ENCODE measurements at regions not wholly inside any gene's neighbourhood (a gene's known extent, or its start where the extent isn't known, plus 50 kb on each side); places are given as distances from the start of the nearest gene placed in this dataset.

- no peak overlapping the region for H3K4me3 ChIP-seq
- H3K9me3 ChIP-seq = no peaks in the 10 kb centered on the region
- DNase-seq = no peak
- no peak for TF ChIP-seq CTCF (IDR thresholded peaks at IDR 0.05)
- TF ChIP-seq EP300 (IDR thresholded peaks at IDR 0.05) = no peak
- no peak for TF ChIP-seq POLR2A (IDR thresholded peaks at IDR 0.05)
- no peak for TF ChIP-seq POLR2AphosphoS5 (IDR thresholded peaks at IDR 0.05)
- H3K27ac ChIP-seq = no peak overlapping the region
- H3K36me3 ChIP-seq = no peaks in the 10 kb centered on the region
- ATAC-seq (ENCODE audit: low FRiP score in 2 of 2) = no peak
- no peaks in the 10 kb centered on the region for H3K27me3 ChIP-seq
- WGBS, 2 donors = 66 to 73% methylated on average over 4 to 6 of the region's 6 CpGs
- H3K4me1 ChIP-seq = peaks cover 0 to 3% (median 0%) of the 10 kb centered on the region in 4 donors
Observed at GRCh38 chr1:11342621-11343032, 69.6 kb downstream of the UBIAD1 start.

GRCh38 chr1:11345971-11346715 lies 73.1 kb downstream of the UBIAD1 start:
- Histone ChIP-seq H3K36me3 (no peaks in the 10 kb centered on the region), H3K4me1 (no peaks in the 10 kb centered on the region), H3K27me3 (no peaks in the 10 kb centered on the region), H3K4me3 (no peak overlapping the region), H3K27ac (no peak overlapping the region), H3K9me3 (no peaks in the 10 kb centered on the region)
- TF ChIP-seq EP300 (IDR thresholded peaks at IDR 0.05) (no peak), POLR2A (IDR thresholded peaks at IDR 0.05) (no peak), CTCF (IDR thresholded peaks at IDR 0.05) (no peak), POLR2AphosphoS5 (IDR thresholded peaks at IDR 0.05) (no peak)
- ATAC-seq (ENCODE audit: low FRiP score in 2 of 2) (no peak), DNase-seq (no peak)
- 68 to 72% methylated on average over 18 to 19 of the region's 19 CpGs for WGBS, 2 donors

GRCh38 chr1:11350265-11350664 lies 77.3 kb downstream of the UBIAD1 start:
- TF ChIP-seq CTCF (IDR thresholded peaks at IDR 0.05) (no peak), POLR2AphosphoS5 (IDR thresholded peaks at IDR 0.05) (no peak), POLR2A (IDR thresholded peaks at IDR 0.05) (no peak), EP300 (IDR thresholded peaks at IDR 0.05) (no peak)
- DNase-seq (no peak), ATAC-seq (ENCODE audit: low FRiP score in 2 of 2) (no peak)
- WGBS, 2 donors = 31 to 40% methylated on average over 14 of the region's 14 CpGs
- H3K4me1 ChIP-seq = no peaks in the 10 kb centered on the region
- H3K27ac ChIP-seq = no peak overlapping the region
- no peaks in the 10 kb centered on the region for H3K36me3 ChIP-seq
- no peaks in the 10 kb centered on the region for H3K9me3 ChIP-seq
- H3K27me3 ChIP-seq = no peaks in the 10 kb centered on the region
- H3K4me3 ChIP-seq = no peak overlapping the region

GRCh38 chr1:11352058-11352715 lies 79.2 kb downstream of the UBIAD1 start:
- TF ChIP-seq EP300 (IDR thresholded peaks at IDR 0.05) (no peak), POLR2A (IDR thresholded peaks at IDR 0.05) (no peak), POLR2AphosphoS5 (IDR thresholded peaks at IDR 0.05) (no peak), CTCF (IDR thresholded peaks at IDR 0.05) (no peak)
- Histone ChIP-seq H3K4me1 (no peaks in the 10 kb centered on the region), H3K36me3 (no peaks in the 10 kb centered on the region), H3K27me3 (peaks cover 0 to 6% (median 0%) of the 10 kb centered on the region in 4 donors), H3K27ac (no peak overlapping the region), H3K4me3 (no peak overlapping the region), H3K9me3 (no peaks in the 10 kb centered on the region)
- ATAC-seq (ENCODE audit: low FRiP score in 2 of 2) = no peak
- WGBS, 2 donors = 95% methylated on average over 11 to 12 of the region's 12 CpGs
- no peak for DNase-seq
